Body of pancreas (tissue), 4 donors: ENCODE measurements at regions not wholly inside any gene's neighbourhood (a gene's known extent, or its start where the extent isn't known, plus 50 kb on each side); places are given as distances from the start of the nearest gene placed in this dataset.

ENCODE experiments used
- POLR2A ChIP-seq, 3 donors: fragments of 450-650 bp; IDR thresholded peaks; one replicate each; pipeline ENCODE4 v1.6.1; 2016; ENCODE audit warnings: antibody characterized with exemption in 3 of 3, mild to moderate bottlenecking in 2 of 3
- TF ChIP-seq, protein P1 (sequence below), 7 experiments: fragments of 450-650 bp in 4 of 7; fragments of 200-600 bp in 3 of 7; sonication (generic) in 3 of 7; IDR thresholded peaks; one replicate each; pipeline ENCODE4 v1.5.1; 2016 to 2019; ENCODE audit warnings: antibody characterized with exemption in 7 of 7

DNA sequence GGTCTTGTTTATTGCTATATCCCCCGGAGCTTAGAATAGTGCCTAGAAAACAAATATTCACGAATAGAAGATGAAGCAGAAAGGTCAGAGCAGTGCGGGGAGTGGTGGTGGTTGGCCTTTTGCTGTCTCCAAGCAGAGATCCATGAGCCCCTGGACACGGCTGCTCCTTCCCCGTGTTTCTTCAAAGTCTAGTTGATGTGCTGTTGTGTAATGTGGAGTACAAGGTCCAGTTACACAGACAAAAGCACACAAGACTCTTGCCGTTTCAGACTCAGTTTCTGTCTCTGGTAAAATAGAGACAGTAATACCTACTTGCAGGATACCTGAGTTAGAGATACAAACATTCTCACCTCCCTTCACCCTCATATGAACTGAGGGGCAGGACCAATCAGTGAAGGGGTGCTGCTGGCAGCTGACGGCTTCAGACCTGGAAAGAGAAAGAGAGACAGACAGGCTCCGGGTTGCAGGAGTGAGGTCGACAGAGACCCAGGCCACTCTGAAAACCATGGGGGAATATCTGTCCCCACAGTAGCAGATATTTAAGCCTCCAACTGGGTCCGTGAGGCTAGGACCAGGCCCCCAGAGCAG, 56.2 kb downstream of the RASSF10 start:
- TF ChIP-seq, protein P1, sequence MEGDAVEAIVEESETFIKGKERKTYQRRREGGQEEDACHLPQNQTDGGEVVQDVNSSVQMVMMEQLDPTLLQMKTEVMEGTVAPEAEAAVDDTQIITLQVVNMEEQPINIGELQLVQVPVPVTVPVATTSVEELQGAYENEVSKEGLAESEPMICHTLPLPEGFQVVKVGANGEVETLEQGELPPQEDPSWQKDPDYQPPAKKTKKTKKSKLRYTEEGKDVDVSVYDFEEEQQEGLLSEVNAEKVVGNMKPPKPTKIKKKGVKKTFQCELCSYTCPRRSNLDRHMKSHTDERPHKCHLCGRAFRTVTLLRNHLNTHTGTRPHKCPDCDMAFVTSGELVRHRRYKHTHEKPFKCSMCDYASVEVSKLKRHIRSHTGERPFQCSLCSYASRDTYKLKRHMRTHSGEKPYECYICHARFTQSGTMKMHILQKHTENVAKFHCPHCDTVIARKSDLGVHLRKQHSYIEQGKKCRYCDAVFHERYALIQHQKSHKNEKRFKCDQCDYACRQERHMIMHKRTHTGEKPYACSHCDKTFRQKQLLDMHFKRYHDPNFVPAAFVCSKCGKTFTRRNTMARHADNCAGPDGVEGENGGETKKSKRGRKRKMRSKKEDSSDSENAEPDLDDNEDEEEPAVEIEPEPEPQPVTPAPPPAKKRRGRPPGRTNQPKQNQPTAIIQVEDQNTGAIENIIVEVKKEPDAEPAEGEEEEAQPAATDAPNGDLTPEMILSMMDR (IDR thresholded peaks at IDR 0.05): no peak
- no peak for TF ChIP-seq POLR2A (IDR thresholded peaks at IDR 0.05)
